ENCODE measurements at regions not wholly inside any gene's neighbourhood (a gene's known extent, or its start where the extent isn't known, plus 50 kb on each side); places are given as distances from the start of the nearest gene placed in this dataset.

DNA sequence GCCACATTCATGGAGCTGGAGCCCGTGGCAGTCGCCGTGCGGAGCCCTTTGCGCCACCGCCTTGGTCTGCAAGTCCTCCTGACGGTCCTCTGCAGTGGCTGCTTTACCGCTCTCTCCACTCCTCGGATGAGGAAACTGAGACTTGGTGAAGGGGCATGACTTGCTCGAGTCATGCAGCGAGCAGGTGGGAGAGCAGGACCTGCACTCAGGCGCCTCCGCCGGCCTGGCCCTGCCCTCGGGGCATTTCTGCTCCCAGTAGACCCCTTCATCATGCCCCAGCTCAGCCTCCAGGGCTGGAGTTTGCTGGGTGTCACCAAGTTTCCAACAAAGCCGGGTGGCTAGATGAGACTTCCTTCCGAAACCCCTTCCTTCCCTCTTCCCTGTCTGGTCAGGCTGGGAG, 100.0 kb upstream of the TARDBP start:
- TF ChIP-seq, protein P1, sequence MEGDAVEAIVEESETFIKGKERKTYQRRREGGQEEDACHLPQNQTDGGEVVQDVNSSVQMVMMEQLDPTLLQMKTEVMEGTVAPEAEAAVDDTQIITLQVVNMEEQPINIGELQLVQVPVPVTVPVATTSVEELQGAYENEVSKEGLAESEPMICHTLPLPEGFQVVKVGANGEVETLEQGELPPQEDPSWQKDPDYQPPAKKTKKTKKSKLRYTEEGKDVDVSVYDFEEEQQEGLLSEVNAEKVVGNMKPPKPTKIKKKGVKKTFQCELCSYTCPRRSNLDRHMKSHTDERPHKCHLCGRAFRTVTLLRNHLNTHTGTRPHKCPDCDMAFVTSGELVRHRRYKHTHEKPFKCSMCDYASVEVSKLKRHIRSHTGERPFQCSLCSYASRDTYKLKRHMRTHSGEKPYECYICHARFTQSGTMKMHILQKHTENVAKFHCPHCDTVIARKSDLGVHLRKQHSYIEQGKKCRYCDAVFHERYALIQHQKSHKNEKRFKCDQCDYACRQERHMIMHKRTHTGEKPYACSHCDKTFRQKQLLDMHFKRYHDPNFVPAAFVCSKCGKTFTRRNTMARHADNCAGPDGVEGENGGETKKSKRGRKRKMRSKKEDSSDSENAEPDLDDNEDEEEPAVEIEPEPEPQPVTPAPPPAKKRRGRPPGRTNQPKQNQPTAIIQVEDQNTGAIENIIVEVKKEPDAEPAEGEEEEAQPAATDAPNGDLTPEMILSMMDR (IDR thresholded peaks at IDR 0.05), result no peak
- Histone ChIP-seq H3K4me3 (no peak overlapping the region), H3K4me1 (no peaks in the 10 kb centered on the region), H3K27ac (no peak overlapping the region), H3K9me3 (no peaks in the 10 kb centered on the region), H3K36me3 (no peaks in the 10 kb centered on the region), H3K27me3 (peaks cover 0 to 55% of the 10 kb centered on the region in 2 donors)
- DNase-seq, result no peak
- intact Hi-C loops (cut with DNase I; ENCODE audit: low total_unique reads), result no loop called here

DNA sequence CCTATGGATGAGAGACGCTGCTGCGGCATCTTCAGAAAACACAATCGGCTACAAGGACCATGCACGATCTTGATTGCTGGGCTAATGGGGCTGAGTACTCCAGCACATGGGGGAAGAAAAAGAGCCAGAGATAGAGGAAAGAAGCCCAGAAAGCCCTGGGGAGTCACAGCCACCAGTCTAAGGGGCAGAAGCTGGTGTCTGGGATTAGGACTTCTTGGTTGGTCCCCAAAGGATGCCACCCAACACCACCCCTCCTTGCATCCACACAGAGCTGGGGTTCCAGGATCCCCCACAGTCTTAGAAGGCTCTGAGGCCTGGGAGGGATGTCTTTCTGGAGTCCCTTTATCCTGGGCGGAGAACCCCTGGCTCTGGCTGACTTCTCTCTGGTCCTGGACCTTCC, 98.4 kb upstream of the TARDBP start:
- intact Hi-C loops (cut with DNase I; ENCODE audit: low total_unique reads), result no loop called here
- TF ChIP-seq, protein P1 (IDR thresholded peaks at IDR 0.05), result no peak
- no peak overlapping the region for H3K4me3 ChIP-seq
- H3K27me3 ChIP-seq, result peaks cover 0 to 54% of the 10 kb centered on the region in 2 donors
- H3K36me3 ChIP-seq, result no peaks in the 10 kb centered on the region
- no peaks in the 10 kb centered on the region for H3K9me3 ChIP-seq
- H3K4me1 ChIP-seq, result no peaks in the 10 kb centered on the region
- DNase-seq, result no peak
- no peak overlapping the region for H3K27ac ChIP-seq

DNA sequence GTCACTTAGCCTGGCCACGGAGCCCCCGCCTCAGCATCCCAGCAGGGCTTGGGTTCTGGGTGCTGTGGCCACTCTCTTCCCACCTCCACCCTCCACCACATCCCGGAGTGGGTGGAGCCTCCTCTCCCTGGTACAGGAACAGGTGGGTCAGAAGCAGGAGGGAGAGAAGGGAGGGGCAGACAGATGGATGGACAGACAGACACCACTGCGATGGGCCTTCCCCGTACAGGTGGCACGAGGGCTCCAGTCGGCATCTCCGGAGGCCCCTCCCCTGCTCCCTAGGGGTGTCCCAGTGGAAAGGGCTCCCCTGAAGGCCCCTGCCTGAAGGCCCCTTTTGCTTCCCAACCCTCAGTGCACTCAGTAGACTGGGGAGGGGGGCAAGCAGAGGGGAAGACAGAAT, 96.9 kb upstream of the TARDBP start:
- peaks cover 0 to 49% of the 10 kb centered on the region in 2 donors for H3K27me3 ChIP-seq
- DNase-seq, result no peak
- no peaks in the 10 kb centered on the region for H3K9me3 ChIP-seq
- H3K4me1 ChIP-seq, result no peaks in the 10 kb centered on the region
- H3K4me3 ChIP-seq, result no peak overlapping the region
- TF ChIP-seq, protein P1 (IDR thresholded peaks at IDR 0.05), result no peak
- intact Hi-C loops (cut with DNase I; ENCODE audit: low total_unique reads), result no loop called here
- no peak overlapping the region for H3K27ac ChIP-seq
- no peaks in the 10 kb centered on the region for H3K36me3 ChIP-seq

DNA sequence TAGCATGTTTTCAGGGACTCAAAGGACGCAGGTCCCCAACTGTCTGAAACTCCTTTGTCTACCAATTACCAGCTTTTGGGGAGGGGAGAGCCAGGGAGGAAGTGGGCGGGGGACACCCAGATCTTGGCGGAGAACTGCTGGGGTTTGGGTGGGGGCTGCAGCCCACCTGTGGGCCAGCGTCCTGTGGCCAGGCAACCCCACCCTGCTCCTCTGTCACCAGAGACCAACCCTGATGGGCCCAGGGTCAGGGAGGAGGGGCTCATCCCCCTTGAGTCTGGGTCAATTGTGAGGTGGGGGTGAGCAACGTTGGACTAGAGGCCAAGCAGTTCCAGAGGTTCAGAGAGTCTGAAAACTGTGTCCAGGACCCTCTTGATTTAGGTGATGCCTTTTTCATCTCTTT, 96.1 kb upstream of the TARDBP start:
- no peak overlapping the region for H3K4me3 ChIP-seq
- H3K4me1 ChIP-seq, result no peaks in the 10 kb centered on the region
- peaks cover 0 to 46% of the 10 kb centered on the region in 2 donors for H3K27me3 ChIP-seq
- no peaks in the 10 kb centered on the region for H3K36me3 ChIP-seq
- no peak overlapping the region for H3K27ac ChIP-seq
- TF ChIP-seq, protein P1 (IDR thresholded peaks at IDR 0.05), result no peak
- H3K9me3 ChIP-seq, result no peaks in the 10 kb centered on the region
- intact Hi-C loops (cut with DNase I; ENCODE audit: low total_unique reads), result no loop called here
- no peak for DNase-seq

DNA sequence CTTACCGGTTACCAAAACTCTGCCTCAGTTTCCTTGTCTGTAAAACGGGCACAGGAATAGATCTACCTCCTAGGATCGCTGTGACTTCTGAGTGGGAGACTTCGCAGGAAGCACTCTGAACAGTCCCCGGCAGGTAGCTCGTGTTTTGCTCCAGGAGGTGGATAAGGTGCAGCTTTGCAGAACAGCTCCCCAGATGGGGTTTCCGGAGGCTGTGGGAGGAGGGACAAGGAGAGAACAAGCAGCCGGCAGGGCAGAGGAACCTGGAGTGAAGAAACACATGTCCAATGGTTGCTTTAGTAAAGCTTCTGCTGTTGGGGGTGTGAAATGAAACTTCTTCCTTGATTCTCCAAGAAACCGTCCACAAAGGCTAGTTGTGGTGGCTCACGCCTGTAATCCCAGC, 95.5 kb upstream of the TARDBP start:
- Histone ChIP-seq H3K27me3 (peaks cover 0 to 46% of the 10 kb centered on the region in 2 donors), H3K4me1 (no peaks in the 10 kb centered on the region), H3K36me3 (no peaks in the 10 kb centered on the region), H3K9me3 (no peaks in the 10 kb centered on the region), H3K4me3 (no peak overlapping the region), H3K27ac (no peak overlapping the region)
- no peak for DNase-seq
- intact Hi-C loops (cut with DNase I; ENCODE audit: low total_unique reads), result no loop called here
- TF ChIP-seq, protein P1 (IDR thresholded peaks at IDR 0.05), result no peak

Data from tibial artery (tissue), 4 donors.